Stromal cell of bone marrow (primary cell): ENCODE measurements at regions not wholly inside any gene's neighbourhood (a gene's known extent, or its start where the extent isn't known, plus 50 kb on each side); places are given as distances from the start of the nearest gene placed in this dataset.
A peak's percentile ranks its signal among the peaks of the same experiment; 100 is the strongest.

ENCODE experiments used
- DNase-seq: peaks from one replicate; pipeline ENCODE4 v3.0.0-alpha.2; 2012; ENCODE audit warnings: low read depth

DNA sequence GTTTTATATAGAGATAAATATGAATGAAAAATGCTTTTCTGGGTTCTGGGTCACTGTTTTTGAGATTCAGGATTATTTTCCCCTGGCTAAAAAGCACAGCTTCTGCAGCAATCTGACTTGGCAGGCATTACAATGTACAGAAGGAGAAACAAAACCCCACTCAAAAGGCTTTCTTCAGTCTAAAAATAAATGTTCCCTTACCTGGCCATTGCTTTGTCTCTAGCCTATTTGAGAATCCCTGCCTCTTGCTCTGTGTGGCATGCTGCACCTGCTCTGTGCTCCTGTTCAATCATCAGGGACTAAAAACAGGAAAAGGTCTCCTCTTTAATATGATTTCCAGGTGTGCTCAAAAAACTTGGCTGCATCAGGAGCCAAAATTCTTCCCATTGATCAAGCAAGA lies 187.4 kb upstream of the STAC start:
- DNase-seq: no peak

DNA sequence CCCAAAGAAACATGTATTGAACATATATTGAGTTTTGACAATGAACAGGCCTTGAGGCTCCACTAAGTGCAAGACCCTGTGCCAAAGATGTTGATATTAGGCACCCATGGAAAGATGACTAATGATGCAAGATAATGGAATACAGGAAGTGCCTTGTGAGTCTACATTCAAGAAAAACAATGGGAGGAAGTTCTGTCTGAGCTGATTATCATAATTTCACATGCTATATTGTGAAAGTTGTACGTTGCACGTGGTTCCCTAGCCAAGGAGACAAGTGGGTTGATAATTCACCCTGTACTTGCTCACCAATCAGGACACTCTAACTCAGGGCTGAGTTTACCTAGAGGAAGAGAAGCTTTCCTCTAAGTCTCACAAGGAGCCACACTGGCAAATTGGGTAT lies 186.9 kb upstream of the STAC start:
- DNase-seq: no peak

DNA sequence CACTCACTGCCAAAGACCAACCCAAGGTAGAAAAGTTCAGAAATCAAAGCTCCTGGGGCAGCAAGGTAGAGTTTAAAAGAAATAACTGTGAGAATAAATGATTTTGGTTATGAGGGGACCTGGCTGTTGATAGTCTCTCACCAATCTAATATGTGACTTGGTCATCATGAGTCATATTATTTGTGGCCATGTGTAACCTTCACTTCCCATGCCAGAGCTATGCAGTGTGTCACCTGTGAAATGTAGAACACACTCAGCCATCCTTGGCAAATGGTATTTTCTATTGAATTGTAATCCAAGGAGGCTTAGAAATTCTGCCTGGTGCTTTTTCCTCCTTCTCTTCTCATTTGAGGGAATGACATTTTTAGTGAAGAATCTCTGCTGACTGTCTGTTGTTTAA lies 184.2 kb upstream of the STAC start:
- DNase-seq: no peak

DNA sequence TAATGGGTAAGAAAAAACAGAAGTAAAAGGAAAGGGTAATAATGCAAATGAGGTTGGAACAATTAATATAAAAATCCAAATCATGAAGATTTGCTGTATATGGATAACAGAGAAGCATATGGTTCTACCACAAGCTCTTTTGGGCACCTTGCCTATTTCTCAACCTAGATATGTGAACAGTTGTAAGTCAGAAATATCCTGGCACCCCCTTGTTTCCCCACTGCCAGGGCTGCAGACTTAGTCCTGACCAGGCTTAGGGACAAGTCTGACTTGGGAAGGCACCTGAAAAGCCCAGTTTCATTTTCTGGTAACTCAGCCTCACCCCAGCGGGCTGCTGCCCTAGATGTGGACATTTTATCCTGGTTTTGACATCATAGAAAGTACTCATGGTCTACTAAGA lies 183.2 kb upstream of the STAC start:
- no peak for DNase-seq

DNA sequence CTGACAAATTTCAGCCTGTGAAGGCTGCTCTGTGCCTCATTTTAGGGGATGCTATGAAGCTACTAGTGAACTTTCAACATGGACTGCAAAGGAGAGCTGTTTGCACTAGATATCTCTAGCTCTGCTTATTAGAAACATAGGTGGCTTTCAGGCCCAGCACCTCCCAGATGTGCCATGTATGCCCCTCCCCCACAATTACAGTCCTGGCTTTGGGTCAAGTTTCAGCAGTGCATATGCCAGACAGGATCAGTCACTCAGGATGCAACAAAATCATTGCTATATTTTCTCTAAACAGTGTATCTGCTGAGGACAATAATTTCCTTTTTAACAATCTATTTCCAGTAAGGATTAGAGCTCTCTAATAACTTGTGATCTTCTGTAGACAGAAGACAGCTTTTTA lies 178.8 kb upstream of the STAC start:
- no peak for DNase-seq

DNA sequence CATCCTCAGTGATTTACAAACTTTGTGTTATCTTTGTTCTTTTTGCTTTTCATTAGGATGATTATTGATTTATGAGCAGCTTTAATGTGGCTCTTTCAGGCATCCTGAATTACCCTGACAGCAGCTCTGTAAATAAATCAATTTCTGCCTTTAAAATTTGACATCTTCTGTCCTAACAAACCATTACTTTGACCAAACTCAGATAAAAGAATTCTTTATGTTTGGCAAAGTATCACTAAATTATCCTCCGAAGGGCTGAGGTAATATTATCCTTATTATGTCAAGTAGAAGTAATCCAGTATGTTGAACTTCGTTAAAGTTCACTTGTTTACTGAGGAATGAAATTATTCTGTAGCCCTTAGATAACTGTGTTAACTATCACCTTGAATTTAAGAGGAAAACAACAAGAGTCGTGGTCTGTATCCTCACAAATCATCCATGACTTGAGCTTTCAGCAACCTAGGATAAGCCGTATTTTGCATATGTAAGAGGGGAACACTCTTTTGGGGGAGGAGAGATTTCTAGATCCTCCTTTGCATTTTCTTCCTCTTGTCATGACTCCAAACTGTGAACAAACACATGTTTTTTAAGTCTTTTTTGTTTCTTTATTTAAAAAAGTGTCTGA lies 173.2 kb upstream of the STAC start:
- no peak for DNase-seq

DNA sequence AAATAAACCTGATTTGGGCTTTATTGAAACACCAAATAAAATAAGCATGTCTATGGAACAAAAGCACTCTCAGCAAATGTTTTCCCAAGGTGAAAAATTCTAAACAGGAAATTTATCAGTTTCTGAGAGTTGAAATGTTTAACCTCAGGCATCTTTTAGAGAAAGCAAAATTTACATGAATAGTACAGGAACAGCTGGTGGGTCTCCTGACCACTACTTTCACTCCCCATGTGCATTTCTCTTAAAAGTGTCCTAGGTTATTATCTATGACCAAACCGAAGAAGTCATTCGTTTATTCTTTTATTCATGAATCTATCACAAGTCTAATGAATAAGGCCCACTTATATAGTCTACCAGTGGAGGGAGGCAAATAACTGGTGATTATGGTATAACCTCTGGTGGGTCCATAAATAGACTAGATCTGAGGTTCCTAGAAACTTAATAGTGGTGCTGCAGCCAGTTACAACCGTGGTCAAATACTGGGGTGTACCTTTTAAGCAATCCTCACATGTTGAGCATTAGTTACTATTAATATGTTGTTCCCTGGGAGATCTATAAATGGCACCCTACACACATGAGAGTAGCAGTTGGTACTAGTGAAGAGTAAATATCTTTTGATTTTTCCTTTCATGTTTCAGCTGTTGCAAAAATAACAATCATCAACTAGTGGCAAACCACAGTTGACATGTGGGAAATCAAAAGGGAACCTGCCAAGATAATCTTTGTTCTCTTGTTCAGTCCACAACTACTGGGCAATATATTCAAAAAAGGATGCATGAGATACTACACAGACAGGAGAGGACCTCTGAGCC lies 169.3 kb upstream of the STAC start:
- no peak for DNase-seq

DNA sequence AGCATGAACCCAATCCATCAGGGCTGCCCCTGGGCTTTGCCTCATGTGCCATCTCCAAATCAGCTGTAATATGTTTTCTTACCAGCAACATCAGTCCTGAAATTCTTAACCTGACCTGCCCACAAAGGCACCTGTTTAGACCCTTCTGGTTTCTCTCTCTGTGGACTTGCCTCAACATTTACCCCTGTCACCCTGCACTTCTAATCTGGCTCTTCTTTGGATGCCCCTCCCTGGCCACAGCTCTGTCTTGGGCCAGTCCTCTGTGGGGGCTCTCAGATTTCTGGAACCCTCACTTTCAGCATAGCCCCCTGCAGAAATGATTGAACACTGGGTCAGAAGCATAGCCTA lies 168.7 kb upstream of the STAC start:
- DNase-seq: no peak

DNA sequence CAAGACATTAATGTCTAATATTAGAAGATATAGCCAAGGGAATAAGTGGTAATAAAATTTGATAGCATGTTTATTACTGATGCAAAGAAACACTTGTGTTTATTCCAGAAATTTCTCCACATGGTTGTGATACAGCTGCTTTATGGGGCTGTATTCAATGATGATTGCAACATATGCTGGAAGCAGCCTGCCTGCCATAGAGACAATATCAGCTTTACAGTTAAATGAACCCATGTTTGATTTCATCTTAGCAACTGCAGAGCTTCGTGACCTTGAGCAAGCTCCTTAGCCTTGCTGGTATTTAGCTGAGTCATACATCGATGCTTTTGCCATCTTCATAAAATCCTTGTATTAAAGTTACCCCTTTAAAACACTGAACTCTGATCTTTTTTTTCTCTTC lies 168.1 kb upstream of the STAC start:
- peak; percentile 53 for DNase-seq

DNA sequence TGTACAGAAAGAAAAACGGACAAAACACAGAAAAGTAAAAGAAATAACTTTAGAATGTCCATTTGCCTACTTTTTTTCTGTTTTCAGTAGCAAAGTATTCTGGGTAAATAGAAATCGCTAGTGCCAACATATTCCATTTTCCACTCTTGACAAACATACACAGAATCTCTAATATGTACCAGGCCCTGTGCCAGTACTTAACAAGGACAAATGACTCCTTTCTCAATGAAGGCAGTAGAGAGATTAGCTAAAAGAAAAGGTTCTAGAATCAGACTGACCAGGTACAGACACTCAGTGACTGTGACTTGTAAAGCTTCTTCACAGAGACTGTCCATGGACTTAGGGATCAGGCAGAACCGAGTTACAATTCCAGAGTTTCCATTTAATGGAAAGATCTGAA lies 165.8 kb upstream of the STAC start:
- DNase-seq: no peak

DNA sequence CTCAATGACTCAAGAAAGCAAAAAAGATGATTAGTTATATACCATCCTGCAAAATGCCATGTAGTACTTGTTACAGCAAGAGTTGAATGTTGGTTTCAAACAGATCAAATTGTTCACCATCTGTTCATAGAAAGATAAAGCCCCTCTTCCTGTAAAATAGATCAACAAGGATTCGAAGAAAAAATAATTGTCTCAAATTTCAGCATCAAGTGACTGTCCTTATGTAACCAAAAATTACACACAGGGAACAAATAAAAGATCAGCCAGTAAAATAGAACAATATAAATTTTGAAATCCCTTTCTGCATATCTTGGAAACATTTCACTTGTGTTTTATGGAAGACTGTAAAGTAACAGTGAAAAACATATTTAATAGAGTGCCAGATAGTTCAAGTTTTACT lies 165.1 kb upstream of the STAC start:
- no peak for DNase-seq

DNA sequence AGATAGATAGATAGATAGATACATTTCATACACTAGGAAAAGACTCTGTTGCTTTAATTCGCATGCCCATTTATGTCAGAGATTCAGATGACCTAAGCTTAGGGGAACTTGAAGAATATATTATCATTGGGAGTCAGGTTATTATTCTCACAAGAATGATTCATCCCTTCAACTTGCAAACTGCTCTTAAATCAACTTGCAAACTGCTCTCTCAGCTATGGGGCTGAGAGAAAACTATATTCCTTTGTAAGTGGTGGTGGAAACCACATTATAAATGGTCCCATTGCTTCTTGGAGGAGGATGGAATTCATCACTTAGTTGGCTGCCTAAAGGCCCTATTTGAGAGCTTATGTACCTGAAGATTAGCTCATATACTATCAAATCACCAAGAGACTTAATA lies 160.9 kb upstream of the STAC start:
- peak; percentile 72 for DNase-seq

DNA sequence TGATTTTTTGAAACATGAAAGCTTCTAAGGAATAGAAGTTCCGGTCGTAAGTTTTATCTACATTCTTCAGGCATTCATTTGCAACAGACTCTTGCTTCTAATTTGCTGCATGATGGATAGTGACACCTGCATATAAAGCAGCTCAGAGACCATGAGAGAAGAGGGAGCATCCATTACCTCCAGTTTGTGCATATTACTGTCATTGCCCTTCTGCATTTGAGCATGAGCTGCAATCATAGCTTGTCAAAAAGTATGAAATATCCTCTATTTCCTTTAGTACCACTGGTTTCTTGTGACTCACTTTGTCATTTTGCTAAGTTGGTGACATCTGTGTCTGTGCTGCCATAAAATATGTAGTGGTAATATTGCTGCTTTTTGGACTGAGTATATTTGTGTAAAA lies 160.1 kb upstream of the STAC start:
- DNase-seq: no peak

DNA sequence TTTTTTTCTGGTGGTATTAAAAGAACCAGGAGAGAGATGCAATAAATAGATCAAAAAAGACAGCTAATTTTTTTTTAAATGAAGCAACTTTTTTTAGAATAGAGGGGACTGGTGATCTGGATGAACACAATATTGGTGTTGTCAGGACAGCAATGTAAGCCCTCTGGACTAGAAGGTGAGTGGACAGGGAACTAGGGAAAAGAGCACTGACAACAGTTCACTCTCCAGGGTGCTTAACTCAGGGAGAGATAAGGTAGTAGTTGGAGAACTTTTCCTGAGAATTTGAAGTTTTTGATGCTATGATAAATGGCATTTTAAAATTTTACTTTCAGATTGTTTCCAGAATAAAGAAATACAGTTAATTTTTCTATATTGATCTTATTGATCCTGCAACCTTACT lies 158.3 kb upstream of the STAC start:
- no peak for DNase-seq

DNA sequence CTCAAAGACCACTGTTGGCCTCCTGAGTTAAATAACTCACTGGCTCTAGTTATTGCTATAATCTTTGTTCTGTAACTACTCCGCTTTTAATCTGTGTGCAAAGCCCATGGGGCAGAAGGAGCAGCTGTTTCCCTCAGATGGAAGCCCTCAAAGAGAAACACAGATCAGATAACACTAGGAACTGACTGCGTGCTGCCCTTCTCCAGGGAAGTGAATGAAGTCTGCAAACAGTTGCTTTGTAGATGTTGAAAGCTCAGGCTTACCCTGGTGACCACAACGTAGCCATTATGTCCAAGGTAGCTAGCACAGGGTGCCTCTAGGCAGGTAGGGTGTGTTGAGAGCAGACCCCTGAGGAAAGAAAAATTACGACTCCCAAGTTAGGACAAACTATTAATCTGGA lies 152.3 kb upstream of the STAC start:
- no peak for DNase-seq

DNA sequence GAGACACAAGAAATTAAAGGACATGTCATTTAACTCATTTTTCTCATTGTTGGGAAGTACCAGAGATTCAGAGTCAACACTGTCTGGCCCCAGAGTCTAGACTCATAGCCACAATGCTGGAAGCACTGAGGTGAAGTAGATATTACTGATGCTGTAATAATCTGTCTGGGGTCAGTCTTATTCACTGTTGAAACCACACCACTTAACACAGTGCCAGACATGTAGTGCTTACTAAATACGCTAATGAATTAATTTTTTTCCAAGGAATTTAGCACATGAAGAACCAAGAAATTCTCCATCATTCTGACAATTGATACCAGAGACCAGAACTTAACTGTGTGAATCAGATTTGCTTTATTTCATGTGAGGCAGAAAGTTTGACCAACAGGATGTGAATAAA lies 150.8 kb upstream of the STAC start:
- DNase-seq: no peak

DNA sequence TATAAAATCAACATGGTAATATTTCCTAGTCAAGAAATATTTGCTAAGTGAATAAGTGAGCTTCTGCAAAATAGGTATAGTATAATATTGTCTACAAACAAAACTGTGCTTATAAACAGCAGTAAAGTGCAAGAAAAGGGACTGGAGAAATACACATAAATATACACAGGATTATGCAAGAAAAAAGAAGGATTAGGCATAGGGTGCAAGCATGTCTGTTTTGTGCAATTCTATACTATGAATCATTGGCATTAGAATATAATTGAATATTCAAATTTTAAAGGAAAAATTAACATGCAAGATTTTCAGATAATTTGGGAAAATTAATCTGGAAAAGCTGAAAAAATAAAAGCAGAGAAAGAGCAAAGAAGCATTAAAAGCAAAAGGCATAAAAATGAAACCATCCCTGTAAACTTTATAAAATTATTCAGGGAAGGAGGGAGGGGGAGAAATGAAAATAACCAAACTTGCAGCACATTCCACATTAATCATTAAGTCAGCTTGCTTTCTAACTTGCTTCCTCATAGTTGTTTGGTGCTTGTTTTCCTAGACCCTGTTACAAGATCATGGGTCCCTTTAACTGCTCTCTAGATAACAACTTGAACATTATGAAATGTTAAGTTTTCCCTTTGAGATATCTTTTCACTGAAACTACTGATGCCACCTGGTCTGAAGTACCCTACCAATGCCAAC lies 147.4 kb upstream of the STAC start:
- no peak for DNase-seq

DNA sequence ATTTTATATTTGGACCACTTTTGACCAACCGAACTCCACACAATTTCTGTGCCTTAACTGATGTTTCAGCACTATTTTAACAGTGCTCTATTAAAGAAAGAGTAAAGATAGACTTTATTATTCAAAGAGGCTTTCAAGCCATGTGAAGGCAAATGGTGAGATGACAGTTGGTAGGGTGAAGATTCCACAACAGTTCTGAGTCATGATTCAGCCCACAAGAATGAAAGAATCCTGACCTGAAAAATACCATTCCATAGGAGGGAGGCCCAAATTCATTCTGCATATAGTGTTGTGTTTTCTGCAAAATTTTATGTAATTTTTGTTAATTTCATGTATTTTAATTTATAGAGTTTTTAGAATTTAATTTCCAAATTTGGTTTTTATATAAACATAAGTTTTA lies 135.6 kb upstream of the STAC start:
- DNase-seq: no peak

DNA sequence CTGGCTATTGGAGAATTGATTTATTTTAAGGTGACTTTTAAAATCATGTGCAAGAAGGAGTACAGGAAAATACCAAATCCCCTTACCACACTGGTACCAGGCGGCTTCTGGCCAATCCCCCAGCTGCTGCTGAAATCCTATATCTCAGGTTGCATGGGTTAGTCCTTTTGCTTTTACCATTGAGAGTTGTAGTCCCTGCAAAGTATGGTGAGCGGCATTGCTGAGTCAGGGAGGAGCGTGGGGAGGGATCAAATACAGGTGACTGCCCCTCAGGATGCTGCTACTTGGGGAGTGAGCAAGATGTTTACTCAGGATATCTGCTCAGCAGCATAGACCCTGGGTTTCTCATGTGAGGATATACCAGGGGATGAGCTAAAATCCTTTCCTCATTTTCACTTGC lies 131.9 kb upstream of the STAC start:
- no peak for DNase-seq

DNA sequence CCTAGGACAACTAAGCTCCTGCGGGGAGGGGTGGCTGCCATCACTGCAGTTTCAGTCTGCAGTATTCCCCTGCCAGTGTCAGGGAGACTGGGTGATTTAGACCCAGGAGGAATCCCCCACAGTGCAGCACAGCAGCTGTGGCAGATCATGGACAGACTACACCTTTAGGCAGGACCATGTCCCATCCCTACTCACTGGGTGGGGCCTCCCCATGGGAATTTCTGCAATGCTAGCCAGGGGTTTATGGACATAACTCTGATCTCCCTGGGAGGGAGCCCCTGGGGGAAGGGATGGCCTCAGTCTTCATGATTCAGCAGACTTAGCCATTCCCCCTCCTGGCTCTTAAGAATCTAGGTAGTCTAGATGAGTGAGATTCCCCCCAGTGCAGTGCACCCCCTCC lies 130.1 kb upstream of the STAC start:
- no peak for DNase-seq

DNA sequence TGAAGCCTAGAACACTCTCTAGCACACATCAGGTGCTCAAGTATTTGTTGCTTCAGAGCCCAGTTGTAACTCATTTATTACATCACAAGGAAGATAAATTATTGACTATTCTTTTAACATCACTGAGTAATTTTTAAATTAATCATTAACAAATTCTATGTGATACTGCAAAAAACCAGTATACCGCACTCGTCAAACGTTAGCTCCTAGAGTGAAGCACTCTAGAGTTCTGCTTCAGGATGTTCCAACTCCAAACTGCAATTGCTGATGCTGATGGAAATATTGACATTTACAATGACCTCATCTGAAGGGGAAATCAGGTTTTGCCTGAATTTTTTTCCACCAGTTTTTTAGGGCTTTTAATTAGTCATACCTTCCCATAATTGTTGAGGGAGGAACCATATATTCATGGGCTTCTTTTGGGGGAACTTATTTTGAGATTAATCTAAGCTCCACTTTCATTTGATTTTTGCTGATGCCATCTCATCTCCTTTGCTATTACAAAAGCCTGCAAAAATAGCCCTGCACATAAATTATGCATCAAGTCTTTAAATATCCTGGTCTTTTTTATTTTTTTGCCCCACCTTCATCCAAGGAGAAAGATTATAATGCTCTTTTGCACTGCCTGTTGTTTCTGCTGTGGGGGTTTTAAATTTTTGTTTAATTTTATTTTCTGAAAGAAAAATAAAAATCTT lies 123.0 kb upstream of the STAC start:
- no peak for DNase-seq

DNA sequence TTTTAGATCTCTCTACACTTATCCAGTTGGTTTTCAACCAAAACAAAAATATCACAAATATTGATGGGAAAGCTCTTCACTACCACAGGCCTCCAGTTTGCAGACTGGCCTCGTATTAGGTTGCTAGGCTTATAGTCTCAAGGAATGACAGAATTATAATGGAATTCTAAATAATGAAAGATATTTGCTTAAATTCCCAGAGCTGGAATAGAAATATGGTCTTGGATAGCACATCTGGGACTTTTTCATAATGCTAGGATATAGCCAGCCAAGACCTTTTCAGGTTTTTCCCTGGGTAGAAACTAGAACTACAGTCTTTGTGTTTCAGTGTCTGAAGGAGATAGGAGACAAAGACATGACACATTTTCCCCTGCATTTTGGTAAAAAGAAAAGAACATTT lies 121.9 kb upstream of the STAC start:
- DNase-seq: peak; percentile 8

DNA sequence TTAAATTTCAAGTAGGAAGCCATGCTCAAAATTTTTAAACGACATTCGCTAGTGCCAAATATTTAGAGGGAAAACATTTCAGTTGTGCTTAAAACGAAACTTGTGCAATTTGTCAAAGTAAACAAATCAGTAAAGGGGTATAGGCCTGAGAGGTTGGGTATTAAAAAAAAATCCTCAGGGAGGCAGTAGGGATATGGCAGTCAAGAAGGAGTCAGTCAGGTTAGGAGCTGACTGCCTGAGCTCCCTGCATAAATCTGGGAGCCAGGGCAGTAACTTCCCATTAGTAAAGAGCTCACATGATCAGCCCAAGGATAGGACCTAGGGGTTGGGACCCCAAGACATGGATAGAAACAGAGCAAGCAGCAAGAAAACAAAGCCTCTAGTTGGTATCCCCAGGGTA lies 120.7 kb upstream of the STAC start:
- no peak for DNase-seq
